COLO668 (cell line): ENCODE measurements at regions not wholly inside any gene's neighbourhood (a gene's known extent, or its start where the extent isn't known, plus 50 kb on each side); places are given as distances from the start of the nearest gene placed in this dataset.
"Not testable (repeated sequence)": the region's sequence is repeated elsewhere in the genome, so short reads cannot be mapped to it uniquely, and the experiment has no call there.

Experiments
- DNase-seq: peaks from one replicate; lab custom pipeline; 2025; ENCODE audit not compliant: unreplicated experiment; lab: John Stamatoyannopoulos, UW

DNA sequence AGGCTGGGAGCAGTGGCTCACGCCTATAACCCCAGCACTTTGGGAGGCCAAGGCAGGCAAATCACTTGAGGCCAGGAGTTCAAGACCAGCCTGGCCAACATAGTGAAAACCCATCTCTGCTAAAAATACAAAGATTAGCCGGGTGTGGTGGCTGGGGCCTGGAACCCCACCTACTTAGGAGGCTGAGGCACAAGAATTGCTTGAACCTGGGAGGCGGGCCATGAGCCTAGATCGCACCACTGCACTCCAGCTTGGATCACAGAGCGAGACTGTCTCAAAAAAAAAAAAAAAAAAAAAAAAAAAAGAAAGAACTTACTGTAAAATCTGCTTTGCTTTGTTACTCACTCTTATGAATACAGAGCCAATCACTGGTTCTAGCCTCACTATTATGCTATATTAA, 166.4 kb upstream of the TMCC3 start:
- DNase-seq = not testable (repeated sequence)

DNA sequence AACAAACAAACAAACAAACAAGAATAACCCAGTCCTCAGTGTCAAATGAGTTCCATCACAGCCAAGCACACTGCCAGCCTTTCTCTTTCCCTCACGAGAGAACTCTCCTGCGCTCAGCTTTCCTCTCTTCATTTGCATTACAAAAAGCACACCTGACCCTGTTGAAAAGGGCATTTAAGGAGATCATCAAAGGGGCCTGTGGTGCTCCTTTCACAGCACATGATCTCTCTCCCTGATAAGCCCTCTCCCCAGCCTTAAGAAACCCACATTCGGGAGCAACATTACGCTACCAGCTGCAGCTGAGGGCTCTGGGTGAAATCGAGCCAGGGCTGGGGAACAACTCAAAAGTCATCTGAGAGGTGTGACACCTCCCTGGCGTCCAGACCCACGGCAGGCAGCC, 165.6 kb upstream of the TMCC3 start:
- no peak for DNase-seq

DNA sequence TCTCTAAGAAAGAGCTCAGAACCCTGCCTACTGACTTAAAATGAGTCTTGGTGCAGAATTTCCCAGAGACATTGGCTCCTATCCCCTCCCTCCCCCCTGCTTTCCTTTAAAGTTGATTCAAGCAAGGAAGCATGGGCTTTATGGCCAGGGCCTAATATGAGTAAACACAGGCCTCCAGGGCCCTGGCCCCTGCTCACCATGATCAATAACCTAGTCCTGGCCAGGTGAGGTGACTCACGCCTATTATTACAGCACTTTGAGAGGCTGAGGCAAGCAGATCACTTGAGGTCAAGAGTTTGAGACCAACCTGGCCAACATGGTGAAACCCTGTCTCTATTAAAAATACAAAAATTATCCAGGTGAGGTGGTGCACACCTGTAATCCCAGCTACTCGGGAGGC, 165.1 kb upstream of the TMCC3 start:
- no peak for DNase-seq

- no peak for DNase-seq
These were observed 163.0 kb upstream of the TMCC3 start for GRCh38 chr12:94813314-94813713.

DNA sequence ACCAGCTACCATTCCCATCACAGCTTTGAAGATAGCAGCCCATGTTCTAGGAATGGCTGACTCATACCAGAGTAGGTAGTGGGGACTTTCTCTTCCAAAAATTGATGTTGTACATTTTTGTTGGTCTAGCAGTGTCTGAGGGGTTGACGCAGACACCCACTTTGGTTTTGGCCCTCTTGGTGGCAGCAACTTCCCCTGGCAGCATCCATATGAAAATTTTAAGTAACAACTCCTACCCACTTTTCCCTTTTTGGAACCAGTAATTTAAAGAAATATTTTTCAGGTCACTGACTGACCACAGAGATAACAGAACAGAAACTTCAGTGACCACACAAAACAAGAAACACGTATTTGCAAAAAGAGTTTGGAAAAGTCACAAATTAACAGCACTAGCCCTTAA, 162.0 kb upstream of the TMCC3 start:
- DNase-seq = no peak

DNA sequence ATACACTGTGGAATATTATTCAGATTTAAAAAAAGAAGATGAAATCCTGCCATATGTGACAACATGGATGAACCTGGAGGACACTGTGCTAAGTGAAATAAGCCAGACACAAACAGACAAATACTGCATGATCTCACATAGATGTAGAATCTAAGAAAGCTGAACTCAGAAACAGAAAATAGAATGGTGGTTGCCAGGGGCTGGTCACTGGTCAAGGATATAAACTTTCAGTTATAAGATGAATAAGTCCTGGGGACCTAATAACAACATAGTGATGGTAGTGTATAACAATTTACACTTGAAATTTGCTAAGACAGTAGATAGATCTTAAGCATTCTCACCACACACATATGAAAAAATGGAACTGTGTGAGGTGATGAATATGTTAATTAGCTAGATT, 161.3 kb upstream of the TMCC3 start:
- DNase-seq = no peak

- DNase-seq = no peak
These were observed 157.6 kb upstream of the TMCC3 start for GRCh38 chr12:94807951-94808350.

GRCh38 chr12:94806617-94807016, 156.3 kb upstream of the TMCC3 start:
- no peak for DNase-seq

- DNase-seq = no peak
These were observed 155.6 kb upstream of the TMCC3 start for GRCh38 chr12:94805749-94806529.

GRCh38 chr12:94803939-94804338, 153.6 kb upstream of the TMCC3 start:
- DNase-seq = no peak

GRCh38 chr12:94802796-94803195, 152.4 kb upstream of the TMCC3 start:
- no peak for DNase-seq

DNA sequence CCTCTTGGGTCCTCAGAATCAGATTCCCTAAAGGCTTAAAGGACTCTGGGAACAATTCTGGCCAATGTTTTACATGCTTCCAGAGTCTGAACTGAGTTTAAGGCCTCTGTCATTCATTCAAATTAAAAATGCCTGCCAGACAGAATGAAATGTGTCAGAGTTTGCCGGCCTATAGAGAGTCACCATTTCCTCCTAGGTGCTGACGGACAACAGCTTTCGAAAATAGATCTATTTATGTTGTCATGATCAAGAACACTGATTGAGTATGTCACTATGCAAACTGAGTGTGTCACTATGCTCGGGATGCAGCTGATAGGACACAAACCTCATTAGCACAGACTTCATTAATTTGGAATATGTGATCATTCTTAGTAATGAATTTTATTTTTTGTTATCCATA, 151.4 kb upstream of the TMCC3 start:
- no peak for DNase-seq

- no peak for DNase-seq
These were observed 148.8 kb upstream of the TMCC3 start for GRCh38 chr12:94799136-94799535.

- no peak for DNase-seq
These were observed 147.8 kb upstream of the TMCC3 start for GRCh38 chr12:94798113-94798512.

DNA sequence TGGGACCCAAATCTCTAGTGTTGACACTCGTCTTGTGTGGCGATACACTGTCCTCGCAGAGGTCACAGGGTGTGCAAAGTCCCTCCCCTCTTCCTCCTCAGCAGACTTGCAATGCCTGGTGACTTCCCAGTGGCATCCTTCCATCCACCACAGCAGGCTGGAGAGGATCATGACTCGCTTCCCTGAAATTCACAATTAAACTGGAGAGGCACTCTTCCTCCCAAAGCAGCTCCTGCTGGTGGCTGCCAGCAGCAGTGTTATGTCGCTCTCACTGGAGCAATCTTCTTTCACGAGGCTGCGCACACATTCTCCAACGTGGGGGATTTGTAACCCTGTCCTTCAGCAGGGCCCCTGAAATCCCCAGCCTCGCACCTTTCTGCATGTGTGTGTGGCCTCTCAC, 145.2 kb upstream of the TMCC3 start:
- no peak for DNase-seq

DNA sequence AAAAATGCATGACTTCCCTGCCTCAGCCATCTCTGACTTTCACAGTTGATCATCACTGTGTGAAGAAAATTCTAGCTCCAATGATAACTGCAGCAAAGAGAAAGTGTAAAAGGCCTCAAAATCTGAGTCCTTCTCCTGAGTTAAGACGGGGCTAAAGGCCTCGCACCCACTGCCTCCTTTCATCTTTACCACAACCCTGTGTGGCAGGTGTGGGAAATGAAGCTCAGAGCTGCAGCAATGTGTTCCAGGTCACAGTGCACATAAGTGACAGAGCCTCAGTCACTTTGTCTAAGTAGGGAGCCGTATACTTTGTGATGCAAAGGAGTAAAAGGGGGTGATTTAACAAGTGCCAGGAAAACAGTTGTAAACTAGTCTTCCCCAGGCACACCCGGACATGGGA, 144.7 kb upstream of the TMCC3 start:
- DNase-seq = no peak

DNA sequence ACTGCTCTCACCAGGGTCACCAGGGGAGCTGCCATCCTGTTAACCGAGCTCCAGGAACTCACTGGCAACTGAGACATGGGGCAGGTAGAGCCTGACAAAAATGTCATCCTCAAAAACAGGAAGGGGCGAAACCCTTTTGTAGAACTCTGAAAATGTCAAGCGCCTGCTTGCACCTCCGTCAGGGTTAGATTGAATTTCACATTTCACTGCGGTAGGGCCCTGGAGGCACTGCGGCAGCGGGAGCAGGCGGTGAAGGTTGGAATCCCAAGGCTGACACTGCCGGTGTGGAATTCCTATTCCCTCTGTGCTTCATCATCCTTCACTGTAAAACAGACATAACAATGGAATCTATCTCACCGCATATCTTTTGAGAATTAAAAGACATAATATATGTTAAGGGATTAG, 142.8 kb upstream of the TMCC3 start:
- DNase-seq = no peak

- DNase-seq = no peak
These were observed 142.3 kb upstream of the TMCC3 start for GRCh38 chr12:94792693-94793092.

DNA sequence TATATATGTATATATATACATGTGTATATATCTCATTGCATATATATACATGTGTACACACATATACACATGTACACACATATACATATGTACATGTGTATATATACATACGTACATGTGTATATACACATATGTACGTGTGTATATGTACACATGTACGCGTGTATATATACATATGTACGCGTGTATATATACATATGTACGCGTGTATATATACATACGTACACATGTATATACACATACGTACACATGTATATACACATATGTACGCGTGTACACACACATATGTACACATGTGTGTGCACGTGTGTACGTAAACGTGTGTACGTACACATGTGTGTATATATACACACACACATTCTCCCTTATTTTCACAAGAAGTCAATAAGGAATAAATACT, 141.6 kb upstream of the TMCC3 start:
- DNase-seq = no peak

GRCh38 chr12:94790825-94791224, 140.5 kb upstream of the TMCC3 start:
- DNase-seq = no peak

DNA sequence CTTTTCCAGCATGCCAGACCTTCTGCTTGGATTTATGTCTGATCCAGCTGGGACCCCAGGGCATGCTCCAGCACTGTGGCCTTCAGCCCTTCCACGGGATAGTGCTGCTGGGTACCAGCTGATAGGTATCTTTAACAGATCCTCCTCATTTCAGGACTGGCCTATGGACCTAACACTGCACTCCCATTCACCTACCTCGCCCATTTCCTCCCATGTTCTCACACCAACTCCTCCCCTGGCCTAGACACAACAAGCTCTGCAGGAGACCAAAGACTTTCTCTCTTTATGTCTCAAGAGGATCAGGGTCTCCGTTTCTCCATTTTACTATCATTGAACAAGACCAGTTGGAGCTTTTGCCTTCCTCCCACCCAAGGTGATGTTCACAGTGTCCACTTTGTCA, 140.0 kb upstream of the TMCC3 start:
- no peak for DNase-seq

DNA sequence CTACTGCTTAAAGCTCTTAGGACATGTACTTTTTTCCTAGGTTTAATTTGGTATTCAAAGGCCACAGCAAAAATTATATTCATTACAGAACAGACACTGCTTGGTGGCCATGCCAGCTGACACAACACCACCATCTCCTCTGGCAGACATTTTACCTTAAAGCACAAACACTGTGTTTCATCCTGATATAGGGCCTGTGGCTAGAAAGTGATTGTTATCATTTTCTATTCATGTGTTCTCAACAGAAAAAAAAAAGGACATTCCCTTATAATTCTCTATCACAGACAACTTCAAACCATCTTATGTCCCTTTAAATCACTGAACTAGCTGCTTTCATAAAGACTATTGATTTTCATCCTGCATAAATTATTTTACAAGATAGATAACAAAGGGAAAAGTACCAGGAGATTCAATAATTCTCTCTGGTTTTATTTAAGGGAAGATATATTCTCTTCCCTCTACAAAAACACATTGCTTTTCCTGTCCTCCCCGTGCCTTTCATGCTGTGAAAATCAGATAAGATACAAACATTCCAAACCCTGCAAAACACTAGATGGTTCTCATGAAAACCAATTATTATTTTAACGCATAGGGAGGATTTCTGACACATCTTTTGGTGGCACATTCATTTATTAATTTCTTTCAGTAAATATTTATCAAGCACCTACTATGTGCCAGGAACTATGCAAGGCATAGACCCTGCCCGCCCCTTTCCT, 139.3 kb upstream of the TMCC3 start:
- DNase-seq = no peak

DNA sequence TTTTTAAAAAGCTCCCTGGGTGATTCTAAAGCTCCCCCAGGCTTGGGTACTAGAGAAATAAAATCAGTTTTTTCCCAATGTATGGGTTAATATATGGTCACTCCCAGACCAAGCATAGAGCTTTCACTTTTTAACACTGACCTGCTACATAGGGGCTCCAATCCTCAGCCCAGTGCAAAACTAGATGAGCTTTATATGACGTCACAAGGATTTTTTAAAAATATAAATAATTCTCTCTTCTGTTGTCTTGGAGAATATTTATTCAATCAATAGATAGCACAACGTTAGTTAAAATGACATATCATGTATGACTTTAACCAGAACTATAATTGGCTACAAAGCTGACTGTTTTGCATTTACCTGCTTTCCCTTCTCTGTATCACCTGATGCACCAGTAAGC, 137.9 kb upstream of the TMCC3 start:
- no peak for DNase-seq
